Mesenchymal stem cell (in vitro differentiated cells and primary cell): ENCODE measurements at regions not wholly inside any gene's neighbourhood (a gene's known extent, or its start where the extent isn't known, plus 50 kb on each side); places are given as distances from the start of the nearest gene placed in this dataset.
"Not testable (repeated sequence)": the region's sequence is repeated elsewhere in the genome, so short reads cannot be mapped to it uniquely, and the experiment has no call there.

Experiments
- DNase-seq: peaks from one replicate; pipeline ENCODE4 v3.0.0-alpha.2; 2013
- H2AFZ ChIP-seq: one replicate; pipeline ENCODE4 v1.6.1; 2013; ENCODE audit warnings: low read depth, mild to moderate bottlenecking, control low read depth, inconsistent platforms, low read length, moderate library complexity
- H2AK5ac ChIP-seq: 2 replicates; pipeline ENCODE4 v1.6.1; 2013; ENCODE audit warnings: low read length, moderate library complexity, mild to moderate bottlenecking, inconsistent platforms; ENCODE audit not compliant: severe bottlenecking
- H2BK120ac ChIP-seq: one replicate; pipeline ENCODE4 v1.6.1; 2013; ENCODE audit warnings: low read depth, mild to moderate bottlenecking, inconsistent platforms, low read length, moderate library complexity
- H2BK12ac ChIP-seq, 2 experiments: one replicate each; pipeline ENCODE4 v1.6.1; 2013; ENCODE audit warnings: inconsistent platforms in 2 of 2, low read length in 2 of 2, mild to moderate bottlenecking in 2 of 2, moderate library complexity in 2 of 2, control low read depth in 1 of 2
- H2BK15ac ChIP-seq: one replicate; pipeline ENCODE4 v1.6.1; 2013; ENCODE audit warnings: mild to moderate bottlenecking, low read depth, inconsistent platforms; ENCODE audit not compliant: poor library complexity, severe bottlenecking
- H2BK5ac ChIP-seq: 2 replicates; pipeline ENCODE4 v1.6.1; 2013; ENCODE audit warnings: low read depth, mild to moderate bottlenecking, low read length, control low read depth, inconsistent platforms; ENCODE audit not compliant: poor library complexity, severe bottlenecking
- H3K14ac ChIP-seq, 2 experiments: one replicate each; pipeline ENCODE4 v1.6.1; 2013; ENCODE audit warnings: inconsistent platforms in 2 of 2, low read length in 2 of 2, control low read depth in 1 of 2, mild to moderate bottlenecking in 1 of 2, moderate library complexity in 1 of 2
- H3K18ac ChIP-seq, 2 experiments: one replicate each; pipeline ENCODE4 v1.6.1; 2013; ENCODE audit warnings: inconsistent platforms in 2 of 2, low read length in 2 of 2, control low read depth in 1 of 2, low read depth in 1 of 2, mild to moderate bottlenecking in 1 of 2
- H3K23ac ChIP-seq, 2 experiments: one replicate each; pipeline ENCODE4 v1.6.1; 2013; ENCODE audit warnings: inconsistent platforms in 2 of 2, low read length in 2 of 2, mild to moderate bottlenecking in 2 of 2, moderate library complexity in 2 of 2, control low read depth in 1 of 2
- H3K27ac ChIP-seq: 2 replicates; pipeline ENCODE4 v1.5.1; 2013; ENCODE audit warnings: mild to moderate bottlenecking, moderate library complexity, low read length, control low read depth, inconsistent platforms; ENCODE audit not compliant: poor library complexity, severe bottlenecking
- H3K27me3 ChIP-seq, 2 experiments: 2 replicates each; pipeline versions ENCODE4 v1.6.1 to v1.7.0; 2013; ENCODE audit warnings: low read length in 2 of 2, mild to moderate bottlenecking in 2 of 2, moderate library complexity in 2 of 2, control low read depth in 1 of 2, inconsistent platforms in 1 of 2; ENCODE audit not compliant: control insufficient read depth in 1 of 2, insufficient read depth in 1 of 2
- H3K36me3 ChIP-seq, 2 experiments: 2 replicates each; pipeline versions ENCODE4 v1.6.1 to v1.7.0; 2013; ENCODE audit warnings: low read length in 2 of 2, control low read depth in 1 of 2, inconsistent platforms in 1 of 2, low read depth in 1 of 2, mild to moderate bottlenecking in 1 of 2; ENCODE audit not compliant: insufficient read depth in 2 of 2, control insufficient read depth in 1 of 2
- H3K4ac ChIP-seq, 2 experiments: one replicate each; pipeline ENCODE4 v1.6.1; 2013; ENCODE audit warnings: inconsistent platforms in 2 of 2, low read length in 2 of 2, mild to moderate bottlenecking in 2 of 2, moderate library complexity in 2 of 2, control low read depth in 1 of 2, low read depth in 1 of 2
- H3K4me1 ChIP-seq: 2 replicates; pipeline ENCODE4 v1.6.1; 2013; ENCODE audit warnings: low read depth, low read length, control low read depth; ENCODE audit not compliant: control insufficient read depth, insufficient read depth
- H3K4me2 ChIP-seq: 2 replicates; pipeline ENCODE4 v1.6.1; 2013; ENCODE audit warnings: low read length, mild to moderate bottlenecking, inconsistent platforms; ENCODE audit not compliant: poor library complexity, severe bottlenecking
- H3K4me3 ChIP-seq, 2 experiments: 2 replicates each; pipeline versions ENCODE4 v1.5.1 to v1.7.0; 2013; ENCODE audit warnings: low read length in 2 of 2, mild to moderate bottlenecking in 2 of 2, control low read depth in 1 of 2, low read depth in 1 of 2; ENCODE audit not compliant: insufficient read depth in 1 of 2
- H3K79me1 ChIP-seq: replicated peaks from 2 replicates; pipeline ENCODE4 v1.6.1; 2013; ENCODE audit warnings: mild to moderate bottlenecking, control low read depth, low read length, inconsistent platforms; ENCODE audit not compliant: poor library complexity, severe bottlenecking
- H3K9ac ChIP-seq: 2 replicates; pipeline ENCODE4 v1.7.0; 2013; ENCODE audit warnings: mild to moderate bottlenecking, low read length, moderate library complexity
- H3K9me3 ChIP-seq: 2 replicates; pipeline ENCODE4 v1.7.0; 2013; ENCODE audit warnings: mild to moderate bottlenecking, low read length; ENCODE audit not compliant: control insufficient read depth
- H4K8ac ChIP-seq: one replicate; pipeline ENCODE4 v1.6.1; 2013; ENCODE audit warnings: inconsistent platforms, mild to moderate bottlenecking, low read length, moderate library complexity
- H4K91ac ChIP-seq: one replicate; pipeline ENCODE4 v1.6.1; 2013; ENCODE audit warnings: mild to moderate bottlenecking, low read length, inconsistent platforms
- WGBS: methylation state at CpG from one replicate; pipeline ENCODE4 v1.1.7; 2013; ENCODE audit warnings: mixed read lengths; 5-methylcytosine and 5-hydroxymethylcytosine counted together

DNA sequence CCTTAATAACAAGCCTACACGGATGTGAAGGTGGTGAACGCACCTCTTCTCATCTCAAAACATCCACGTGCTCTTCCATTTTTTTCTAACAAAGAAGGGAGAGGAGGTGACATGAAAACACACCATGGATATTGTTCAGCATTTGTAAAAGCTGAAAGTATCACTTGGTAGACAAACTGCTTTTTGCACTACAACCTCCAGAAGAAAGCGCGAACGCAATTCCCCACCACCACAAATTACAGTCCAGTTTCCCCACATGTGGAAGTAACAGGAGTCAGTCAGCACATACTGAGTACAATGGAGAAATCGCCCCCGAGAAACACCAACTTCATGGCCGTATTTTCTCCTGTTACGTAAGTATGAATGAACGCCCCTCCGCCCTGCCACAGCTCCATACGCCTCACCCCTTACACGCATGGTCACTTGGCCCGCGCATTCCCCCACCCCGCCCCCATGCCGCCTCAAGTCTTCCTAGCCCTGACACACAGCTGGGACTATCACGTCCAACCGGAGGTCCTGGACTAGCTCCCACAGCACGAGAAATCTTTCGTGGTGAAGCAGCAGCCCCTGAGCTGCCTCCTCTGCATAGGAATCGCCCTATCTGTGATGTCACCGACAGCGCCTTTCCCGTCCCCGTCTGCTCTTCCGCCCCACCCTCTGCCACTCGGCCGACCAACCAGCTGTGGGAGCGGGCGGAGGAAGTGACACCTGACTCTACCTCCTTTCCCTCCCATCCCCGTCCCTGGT is 62.4 kb upstream of the NBPF15 start:
- peak overlapping the region in 1 of 2 experiments; percentile 71 for H3K4me3 ChIP-seq
- not testable (repeated sequence) for H3K4me1 ChIP-seq, H2BK120ac ChIP-seq, H3K27ac ChIP-seq, H3K4me2 ChIP-seq, H2AK5ac ChIP-seq, H2BK12ac ChIP-seq, H3K14ac ChIP-seq, H3K27me3 ChIP-seq, H3K18ac ChIP-seq, H2AFZ ChIP-seq, H4K8ac ChIP-seq, H3K4ac ChIP-seq, H2BK5ac ChIP-seq, H3K79me1 ChIP-seq, H3K36me3 ChIP-seq, H3K9me3 ChIP-seq, H3K23ac ChIP-seq, H2BK15ac ChIP-seq
- peak overlapping the region; percentile 89 for H3K9ac ChIP-seq
- WGBS = 25% methylated on average over 16 of the region's 33 CpGs
- peak overlapping the region; percentile 27 for H4K91ac ChIP-seq
- peak; percentile 28 for DNase-seq

DNA sequence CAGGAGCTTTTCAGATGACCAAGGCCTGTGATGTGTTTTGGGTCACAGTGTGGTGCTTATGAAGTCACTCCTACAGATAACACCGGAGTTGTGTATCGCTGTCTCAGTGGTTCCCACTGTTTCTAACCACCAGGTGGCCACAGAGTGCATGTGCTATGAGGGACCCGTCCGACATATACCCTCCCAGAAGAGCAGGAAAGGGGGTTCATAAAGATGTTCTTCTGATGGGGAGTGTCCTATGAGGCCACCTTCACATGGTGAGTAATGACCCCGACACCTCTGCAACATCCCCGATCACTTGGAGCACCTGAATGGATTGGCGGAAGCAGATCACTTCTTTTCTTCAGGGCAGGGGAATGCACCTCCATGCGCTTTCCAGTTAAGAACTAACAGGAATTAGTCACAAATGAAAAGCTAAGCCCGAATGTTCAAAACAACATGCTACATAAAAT is 60.5 kb upstream of the PPIAL4F start:
- H3K14ac ChIP-seq, H2BK12ac ChIP-seq, H3K79me1 ChIP-seq, H3K36me3 ChIP-seq, H2AFZ ChIP-seq, H3K9ac ChIP-seq, H3K4me1 ChIP-seq, H3K27me3 ChIP-seq, H3K4me2 ChIP-seq, H3K18ac ChIP-seq, H3K4ac ChIP-seq, H4K8ac ChIP-seq, H2BK5ac ChIP-seq, H2AK5ac ChIP-seq, H2BK15ac ChIP-seq, H3K9me3 ChIP-seq, H3K4me3 ChIP-seq, H2BK120ac ChIP-seq, DNase-seq, H3K23ac ChIP-seq, H3K27ac ChIP-seq, H4K91ac ChIP-seq: not testable (repeated sequence)
- WGBS = 39% methylated on average over 5 of the region's 9 CpGs

DNA sequence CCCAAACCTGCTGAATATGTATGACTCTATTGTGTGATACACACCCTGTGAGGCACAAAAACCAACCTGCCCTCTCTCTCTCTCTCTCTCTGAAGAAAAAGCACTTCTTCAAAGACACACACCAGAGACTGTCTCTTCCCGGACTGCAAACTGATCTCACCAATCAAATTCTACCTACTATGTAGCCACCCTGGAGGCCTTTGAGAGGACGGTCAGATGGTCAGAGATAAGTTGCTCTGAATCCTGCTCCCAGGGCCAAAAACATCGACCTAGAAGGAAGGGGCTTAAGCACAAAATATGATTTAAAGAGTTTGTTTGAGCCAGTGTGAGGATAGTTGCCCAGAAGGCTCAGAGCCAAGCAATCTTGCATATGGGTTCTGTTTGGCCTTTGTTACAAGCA is 59.2 kb upstream of the PPIAL4F start:
- H4K8ac ChIP-seq, H2AK5ac ChIP-seq, H2AFZ ChIP-seq, H3K14ac ChIP-seq, H3K27me3 ChIP-seq, H3K79me1 ChIP-seq, H3K9me3 ChIP-seq, H4K91ac ChIP-seq, DNase-seq, H2BK5ac ChIP-seq, H3K36me3 ChIP-seq, H2BK120ac ChIP-seq, H2BK15ac ChIP-seq, H3K23ac ChIP-seq, H3K4me2 ChIP-seq, H3K18ac ChIP-seq, H3K4me1 ChIP-seq, H3K9ac ChIP-seq, H2BK12ac ChIP-seq, H3K27ac ChIP-seq, H3K4ac ChIP-seq, H3K4me3 ChIP-seq: not testable (repeated sequence)
- 38% methylated on average over 1 of the region's 3 CpGs for WGBS

DNA sequence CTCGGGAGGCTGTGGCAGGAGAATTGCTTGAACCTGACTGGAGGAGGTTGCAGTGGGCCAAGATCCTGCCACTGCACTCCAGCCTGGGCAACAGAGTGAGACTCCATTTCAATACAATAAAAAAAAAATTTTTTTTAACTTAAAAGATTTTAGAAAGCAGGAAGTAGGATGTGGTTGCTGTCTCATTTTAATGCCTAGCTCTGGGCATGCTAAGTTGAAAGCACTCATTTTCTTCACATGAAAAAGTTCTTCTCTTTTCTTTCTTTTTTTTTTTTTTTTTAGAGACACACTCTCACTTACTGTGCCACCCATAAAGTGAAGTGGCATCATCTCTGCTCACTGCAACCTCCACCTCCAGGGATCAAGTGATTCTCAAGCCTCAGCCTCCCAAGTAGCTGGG is 58.4 kb upstream of the PPIAL4F start:
- WGBS = no CpG with 5 or more reads among the region's 1 CpG

More for the DNA sequence above, 58.4 kb upstream of the PPIAL4F start:
- H3K14ac ChIP-seq, H3K9ac ChIP-seq, H3K4me2 ChIP-seq, H3K27me3 ChIP-seq, H3K4ac ChIP-seq, H3K9me3 ChIP-seq, H2BK5ac ChIP-seq, H3K4me1 ChIP-seq, H2AK5ac ChIP-seq, H3K79me1 ChIP-seq, H2BK15ac ChIP-seq, H2BK12ac ChIP-seq, H2BK120ac ChIP-seq, H3K18ac ChIP-seq, H3K27ac ChIP-seq, H3K4me3 ChIP-seq, H2AFZ ChIP-seq, DNase-seq, H4K8ac ChIP-seq, H3K23ac ChIP-seq, H4K91ac ChIP-seq, H3K36me3 ChIP-seq: not testable (repeated sequence)
